K562 (cell line): ENCODE measurements at regions not wholly inside any gene's neighbourhood (a gene's known extent, or its start where the extent isn't known, plus 50 kb on each side); places are given as distances from the start of the nearest gene placed in this dataset.

Experiments
- ATAC-seq: fragments of 200-7000 bp; cut with Tn5 transposase; 3 replicates; pipeline ENCODE4 v1.9.1; 2020; ENCODE audit warnings: moderate library complexity
- BruUV-seq: library from RNA; stranded (reverse); fragments of 400-500 nt; replicated peaks from 2 replicates; lab custom pipeline; 2021; lab: Mats Ljungman, UMichigan
- CTCF ChIA-PET: fragments of 300-600 bp; formaldehyde crosslinking; extraction: SDS; loops from one replicate; lab custom pipeline; 2021; ENCODE audit warnings: low intra/inter-chr PET ratio; lab: Yijun Ruan, JAX
- POLR2A ChIA-PET: fragments of 300-600, 350-650 bp; sonication (Branson Sonifier 250); formaldehyde crosslinking; extraction: SDS; loops from one replicate; lab custom pipeline; 2021; ENCODE audit warnings: antibody characterized with exemption, inconsistent platforms; lab: Yijun Ruan, JAX
- DNase-seq, 4 experiments: peaks; one replicate each; pipeline versions ENCODE4 v3.0.0 to v3.0.0-alpha.2; 2011 to 2018; ENCODE audit warnings: low spot score in 3 of 4, mixed read lengths in 3 of 4; ENCODE audit errors: extremely low read depth in 1 of 4
- FAIRE-seq: peaks from 2 replicates; lab custom pipeline; 2011; peaks lifted over from hg19 to GRCh38; lab: Jason Lieb, UNC
- H2AFZ ChIP-seq: 2 replicates; pipeline ENCODE4 v1.6.0; 2011; ENCODE audit warnings: low read depth, low read length, control low read depth, inconsistent platforms
- H3K27ac ChIP-seq: fragments of 200-600 bp; 3 replicates; pipeline ENCODE4 v1.8.0; 2011; ENCODE audit warnings: low read depth, mild to moderate bottlenecking, control low read depth, inconsistent platforms, low read length, moderate library complexity, mixed read lengths; ENCODE audit errors: extremely low read depth
- H3K27me3 ChIP-seq, 2 experiments: fragments of 300-600 bp in 1 of 2; 2 replicates in 1 of 2; 3 replicates in 1 of 2; pipeline versions ENCODE4 v1.6.0 to v1.8.0; 2011; ENCODE audit warnings: inconsistent platforms in 2 of 2, low read length in 2 of 2, mild to moderate bottlenecking in 1 of 2, mixed read lengths in 1 of 2, moderate library complexity in 1 of 2; ENCODE audit not compliant: control insufficient read depth in 2 of 2, insufficient read depth in 2 of 2
- H3K36me3 ChIP-seq: fragments of 300-600 bp; 3 replicates; pipeline ENCODE4 v1.8.0; 2011; ENCODE audit warnings: mild to moderate bottlenecking, low read length, inconsistent platforms; ENCODE audit not compliant: control insufficient read depth, insufficient read depth
- H3K4me1 ChIP-seq, 2 experiments: fragments of 200-600 bp in 1 of 2; replicated peaks in 1 of 2; 2 replicates in 1 of 2; 3 replicates in 1 of 2; pipeline versions ENCODE4 v1.5.1 to v1.8.0; 2011; ENCODE audit warnings: inconsistent platforms in 2 of 2, low read length in 2 of 2, mild to moderate bottlenecking in 1 of 2, mixed read lengths in 1 of 2, moderate library complexity in 1 of 2; ENCODE audit not compliant: control insufficient read depth in 2 of 2, insufficient read depth in 2 of 2
- H3K4me2 ChIP-seq: 2 replicates; pipeline ENCODE4 v1.6.1; 2011; ENCODE audit warnings: low read length, control low read depth, inconsistent platforms, mixed read lengths; ENCODE audit not compliant: insufficient read depth
- H3K4me3 ChIP-seq: fragments of 200-600 bp; sonication (generic), shearing (Covaris generic); 2 replicates; pipeline ENCODE4 v1.5.1; 2016; ENCODE audit warnings: control low read depth, inconsistent platforms
- H3K79me2 ChIP-seq: fragments of 200-600 bp; 3 replicates; pipeline ENCODE4 v1.8.0; 2011; ENCODE audit warnings: low read length, inconsistent platforms; ENCODE audit not compliant: control insufficient read depth, insufficient read depth
- H3K9ac ChIP-seq, 2 experiments: 2 replicates each; pipeline versions ENCODE4 v1.6.0 to v1.6.1; 2011; ENCODE audit warnings: low read depth in 2 of 2, low read length in 2 of 2, control low read depth in 1 of 2, inconsistent platforms in 1 of 2, mild to moderate bottlenecking in 1 of 2, mixed read lengths in 1 of 2; ENCODE audit not compliant: insufficient read depth in 1 of 2
- H3K9me1 ChIP-seq: one replicate; pipeline ENCODE4 v1.6.0; 2011; ENCODE audit warnings: inconsistent platforms, mild to moderate bottlenecking, low read length, moderate library complexity; ENCODE audit not compliant: control insufficient read depth, insufficient read depth
- H3K9me3 ChIP-seq: replicated peaks from 2 replicates; pipeline ENCODE4 v1.5.1; 2011; ENCODE audit warnings: low read depth, low read length, inconsistent platforms; ENCODE audit not compliant: control insufficient read depth, insufficient read depth
- H4K20me1 ChIP-seq: replicated peaks from 2 replicates; pipeline ENCODE4 v1.6.1; 2011; ENCODE audit warnings: low read length, inconsistent platforms, mixed read lengths; ENCODE audit not compliant: control insufficient read depth, insufficient read depth
- MEIS2 ChIP-seq: fragments of 450-650 bp; IDR thresholded peaks from 2 replicates; pipeline ENCODE4 v1.6.1; 2014; ENCODE audit warnings: mild to moderate bottlenecking; ENCODE audit not compliant: partially characterized antibody
- ZNF316 ChIP-seq: fragments of 450-650 bp; IDR thresholded peaks from 2 replicates; pipeline ENCODE4 v1.6.1; 2016
- WGBS: fragments of 100-300 bp; shearing (Covaris generic); methylation state at CpG from one replicate; pipeline ENCODE4 v1.1.6; 2016; ENCODE audit warnings: low coverage, mixed read lengths; ENCODE audit not compliant: insufficient coverage; ENCODE audit errors: missing lambda C conversion rate; 5-methylcytosine and 5-hydroxymethylcytosine counted together
- in situ Hi-C: fragments of 300-500 bp; cut with MboI; formaldehyde crosslinking; loops from 4 replicates; pipeline ENCODE4 v1.15.0; 2018; ENCODE audit warnings: inconsistent platforms, mixed read lengths
- intact Hi-C: fragments of 100-400 bp; cut with micrococcal nuclease; formaldehyde crosslinking; loops from 2 replicates; pipeline ENCODE4 v1.14.2; 2022

GRCh38 chr4:3671571-3672464, 94.4 kb upstream of the ADRA2C start:
- H3K4me2 ChIP-seq: no peak overlapping the region
- H3K9ac ChIP-seq: no peak overlapping the region

More at GRCh38 chr4:3671571-3672464, 94.4 kb upstream of the ADRA2C start:
- Histone ChIP-seq H3K79me2 (no peaks in the 10 kb centered on the region), H3K9me3 (no peaks in the 10 kb centered on the region), H2AFZ (no peak overlapping the region), H3K4me3 (no peak overlapping the region), H3K27ac (no peak overlapping the region), H4K20me1 (0 out of 2 replicates have a peak, but pooled peaks cover 16% of the 10 kb centered on the region), H3K9me1 (no peaks in the 10 kb centered on the region), H3K27me3 (peaks cover 19 to 61% of the 10 kb centered on the region in 2 experiments), H3K4me1 (peaks cover 0 to 4% of the 10 kb centered on the region in 2 experiments; a peak in 1 of 5 replicates), H3K36me3 (no peaks in the 10 kb centered on the region)
- no TSS peak for BruUV-seq
- TF ChIP-seq ZNF316 (no peak), MEIS2 (peak; percentile 12)
- DNase-seq (no peak), FAIRE-seq (no peak), ATAC-seq (no peak)
- WGBS: 2% methylated on average over 12 of the region's 12 CpGs
- intact Hi-C loops: no loop called here
- POLR2A ChIA-PET: interaction anchor here (0.7 kb wide), 1 partner anchor 10 kb away, joined by 4 read pairs; no protein-coding TSS in a partner anchor
- in situ Hi-C loops: no loop called here
- CTCF ChIA-PET: no interaction called here
